ENCODE measurements at regions not wholly inside any gene's neighbourhood (a gene's known extent, or its start where the extent isn't known, plus 50 kb on each side); places are given as distances from the start of the nearest gene placed in this dataset.

DNA sequence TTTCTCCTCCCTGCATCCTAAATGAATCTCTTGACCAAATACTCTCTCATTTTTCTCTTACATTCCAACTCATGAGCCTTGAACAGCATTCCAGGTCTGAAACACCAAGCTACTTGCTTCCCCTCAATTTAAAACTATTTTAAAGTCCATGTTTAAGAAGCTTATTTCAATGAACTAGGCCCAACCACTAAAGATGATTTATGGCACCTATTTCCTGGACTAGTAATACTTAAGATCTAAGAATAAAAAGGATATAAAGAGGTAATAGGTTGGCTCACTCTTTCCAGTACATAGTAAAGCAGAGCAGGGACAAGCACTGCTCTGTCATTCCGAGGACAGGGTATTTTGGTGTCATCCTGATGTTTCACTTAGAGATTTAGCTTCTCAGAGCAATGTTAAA lies 219.3 kb upstream of the TMCO5A start:
- H3K4me1 Mint-ChIP-seq (ENCODE audit: low read depth), result no peaks in the 10 kb centered on the region
- H3K9me3 Mint-ChIP-seq, result peaks cover 2 to 4% of the 10 kb centered on the region in 2 donors
- H3K4me3 Mint-ChIP-seq, result no peak overlapping the region
- no peak for DNase-seq
- no peak overlapping the region for H3K27ac Mint-ChIP-seq
- no peak for ATAC-seq (replicated peaks in 1 of 2)
- no peaks in the 10 kb centered on the region for H3K27me3 Mint-ChIP-seq (ENCODE audit: low read depth)
- H3K36me3 Mint-ChIP-seq (ENCODE audit: insufficient read depth in 2 of 2), result peaks cover 0 to 2% of the 10 kb centered on the region in 2 donors

DNA sequence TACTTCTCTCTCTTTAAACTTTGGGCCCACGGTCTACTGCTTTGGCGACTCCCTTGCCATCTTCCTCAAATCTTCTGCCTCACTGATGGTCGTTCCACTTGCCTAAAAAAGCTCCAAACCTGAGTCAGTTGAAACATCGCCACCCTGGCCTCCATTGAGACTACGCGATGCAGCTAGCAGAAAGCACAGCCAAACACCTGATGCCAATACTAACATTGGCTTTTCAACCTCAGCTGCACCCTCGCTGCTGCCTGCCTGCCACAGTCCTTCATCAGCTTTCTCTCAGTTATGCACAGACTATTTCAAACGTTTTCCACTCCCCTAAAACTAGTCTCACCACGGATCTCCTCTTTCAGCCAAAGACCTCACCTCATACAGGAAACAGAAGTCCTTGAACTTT lies 214.2 kb upstream of the TMCO5A start:
- Mint-ChIP-seq H3K27me3 (ENCODE audit: low read depth) (no peaks in the 10 kb centered on the region), H3K9me3 (no peaks in the 10 kb centered on the region), H3K4me3 (no peak overlapping the region), H3K36me3 (ENCODE audit: insufficient read depth in 2 of 2) (no peaks in the 10 kb centered on the region), H3K4me1 (ENCODE audit: low read depth) (no peaks in the 10 kb centered on the region), H3K27ac (no peak overlapping the region)
- no peak for DNase-seq
- no peak for ATAC-seq (replicated peaks in 1 of 2)

DNA sequence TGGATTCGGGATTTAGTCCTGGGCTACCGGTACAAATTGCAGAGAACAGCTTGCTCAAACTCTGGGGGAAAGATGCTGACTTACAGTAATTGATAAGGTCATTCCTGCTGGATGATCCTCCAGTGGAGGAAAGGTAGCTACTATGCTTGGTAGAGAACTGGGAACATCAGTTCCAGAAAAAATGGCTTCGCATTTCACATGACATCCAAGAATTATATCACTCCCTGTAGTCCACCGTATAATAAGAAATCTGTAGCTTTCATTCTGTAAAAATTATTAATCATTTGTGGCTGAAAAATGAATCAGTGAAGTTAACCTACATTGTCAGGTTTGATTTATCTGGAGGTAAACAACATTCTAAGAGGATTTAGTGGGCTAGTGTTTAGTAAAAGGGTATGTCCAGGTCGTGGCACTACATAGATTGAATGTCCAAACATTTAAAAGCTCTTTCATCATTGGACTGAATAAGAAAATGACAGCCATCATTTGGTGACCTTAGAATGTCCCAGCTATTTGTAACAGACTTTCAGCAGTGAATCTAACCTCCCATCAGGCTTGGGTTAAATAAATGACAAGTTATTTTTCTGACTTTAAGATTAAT lies 203.2 kb upstream of the TMCO5A start:
- no peak overlapping the region for H3K4me3 Mint-ChIP-seq
- no peaks in the 10 kb centered on the region for H3K27me3 Mint-ChIP-seq (ENCODE audit: low read depth)
- no peaks in the 10 kb centered on the region for H3K9me3 Mint-ChIP-seq
- DNase-seq (no peak), ATAC-seq (replicated peaks in 1 of 2) (no peak)
- no peaks in the 10 kb centered on the region for H3K4me1 Mint-ChIP-seq (ENCODE audit: low read depth)
- H3K36me3 Mint-ChIP-seq (ENCODE audit: insufficient read depth in 2 of 2), result no peaks in the 10 kb centered on the region
- no peak overlapping the region for H3K27ac Mint-ChIP-seq

DNA sequence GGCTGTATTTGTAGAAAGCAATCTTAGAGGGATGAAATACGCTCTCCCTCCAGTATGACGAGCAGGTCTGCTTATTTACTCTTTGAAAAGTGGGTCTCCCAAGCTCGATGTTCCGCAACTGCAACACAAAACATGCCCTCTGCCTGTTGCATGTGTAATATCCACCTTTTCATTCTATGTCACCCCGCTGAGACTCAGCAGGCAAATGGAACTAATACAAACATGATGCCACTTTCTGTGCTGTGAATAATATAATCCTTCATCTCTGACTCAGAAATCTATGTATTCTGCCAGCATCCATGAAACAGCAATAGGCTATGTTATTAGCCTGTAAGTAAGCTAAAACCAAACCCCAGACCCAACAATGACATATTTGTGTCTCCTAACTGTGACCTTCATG lies 200.8 kb upstream of the TMCO5A start:
- no peaks in the 10 kb centered on the region for H3K9me3 Mint-ChIP-seq
- no peak for ATAC-seq (replicated peaks in 1 of 2)
- no peaks in the 10 kb centered on the region for H3K27me3 Mint-ChIP-seq (ENCODE audit: low read depth)

DNA sequence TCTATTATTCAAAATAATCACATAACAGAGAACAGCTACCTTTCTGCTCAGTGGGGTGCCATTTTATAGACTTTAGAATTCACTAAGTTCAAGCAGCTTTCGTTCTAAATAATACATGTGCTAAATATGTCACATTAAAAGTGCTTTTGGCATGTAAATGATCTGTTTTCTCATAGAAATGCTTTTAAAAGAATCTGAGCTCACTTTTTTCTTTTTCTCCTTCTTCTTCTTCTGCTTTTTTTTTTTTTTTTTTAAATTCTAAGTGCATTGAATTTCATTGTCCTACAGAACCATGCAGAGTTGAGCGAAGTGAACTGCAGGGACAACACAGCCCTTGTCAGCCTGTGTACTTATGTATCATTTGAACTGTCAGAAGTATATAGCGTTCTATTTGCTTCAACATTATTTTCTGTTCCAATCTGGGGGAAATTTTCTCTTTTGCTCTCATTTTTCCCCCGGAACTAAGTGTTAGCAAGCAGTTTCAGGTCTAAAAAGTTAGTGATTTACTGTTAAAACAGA lies 193.8 kb upstream of the TMCO5A start:
- H3K4me3 Mint-ChIP-seq, result no peak overlapping the region
- H3K27ac Mint-ChIP-seq, result no peak overlapping the region
- H3K27me3 Mint-ChIP-seq (ENCODE audit: low read depth), result no peaks in the 10 kb centered on the region
- DNase-seq (no peak), ATAC-seq (replicated peaks in 1 of 2) (no peak)
- no peaks in the 10 kb centered on the region for H3K4me1 Mint-ChIP-seq (ENCODE audit: low read depth)
- no peaks in the 10 kb centered on the region for H3K36me3 Mint-ChIP-seq (ENCODE audit: insufficient read depth in 2 of 2)
- H3K9me3 Mint-ChIP-seq, result peaks cover 2 to 3% of the 10 kb centered on the region in 2 donors

More for the DNA sequence above, 200.8 kb upstream of the TMCO5A start:
- no peak overlapping the region for H3K4me3 Mint-ChIP-seq
- no peak for DNase-seq
- H3K4me1 Mint-ChIP-seq (ENCODE audit: low read depth), result no peaks in the 10 kb centered on the region
- H3K27ac Mint-ChIP-seq, result no peak overlapping the region
- no peaks in the 10 kb centered on the region for H3K36me3 Mint-ChIP-seq (ENCODE audit: insufficient read depth in 2 of 2)

DNA sequence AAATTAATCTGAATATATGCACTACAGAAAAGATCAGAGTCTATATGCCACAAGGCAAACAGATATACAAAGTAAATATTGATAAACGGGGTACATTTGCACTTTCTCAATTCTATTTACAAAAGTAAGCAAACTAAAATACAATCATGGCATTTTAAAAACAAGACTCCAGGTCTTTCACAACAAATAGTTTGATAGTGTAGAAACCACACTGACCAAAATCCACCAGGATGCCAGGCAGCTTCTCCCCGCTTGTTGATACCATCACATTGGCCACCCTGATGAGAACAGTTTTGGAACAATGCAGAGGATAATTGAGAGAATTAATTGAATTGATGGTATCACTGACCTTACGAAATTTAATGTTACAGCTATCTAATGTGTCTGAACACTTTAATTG lies 190.6 kb upstream of the TMCO5A start:
- Mint-ChIP-seq H3K27ac (no peak overlapping the region), H3K27me3 (ENCODE audit: low read depth) (no peaks in the 10 kb centered on the region), H3K36me3 (ENCODE audit: insufficient read depth in 2 of 2) (no peaks in the 10 kb centered on the region), H3K4me3 (no peak overlapping the region), H3K9me3 (peaks cover 4 to 5% of the 10 kb centered on the region in 2 donors), H3K4me1 (ENCODE audit: low read depth) (no peaks in the 10 kb centered on the region)
- ATAC-seq (replicated peaks in 1 of 2), result no peak
- DNase-seq, result no peak

DNA sequence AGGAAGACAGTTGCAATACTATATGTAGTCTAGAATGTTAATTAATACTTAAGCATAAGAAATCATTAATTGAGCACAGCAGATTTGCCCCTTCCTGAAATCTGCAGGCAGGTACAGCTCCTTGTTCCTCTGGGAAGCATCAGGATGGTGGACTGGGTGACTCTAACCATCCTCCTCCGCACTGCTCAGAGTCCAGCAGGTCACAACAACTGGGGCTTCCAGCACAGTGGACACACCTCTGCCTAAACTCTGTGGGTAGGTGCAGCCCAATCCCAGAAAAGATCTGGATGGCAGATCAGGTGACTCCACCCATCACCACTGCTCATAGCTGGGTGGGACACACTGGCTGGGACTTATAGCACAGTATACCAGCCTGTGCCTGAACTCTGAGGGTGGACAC lies 189.9 kb upstream of the TMCO5A start:
- H3K36me3 Mint-ChIP-seq (ENCODE audit: insufficient read depth in 2 of 2), result no peaks in the 10 kb centered on the region
- no peaks in the 10 kb centered on the region for H3K27me3 Mint-ChIP-seq (ENCODE audit: low read depth)
- H3K9me3 Mint-ChIP-seq, result peaks cover 5 to 7% of the 10 kb centered on the region in 2 donors
- no peak overlapping the region for H3K27ac Mint-ChIP-seq
- DNase-seq (no peak), ATAC-seq (replicated peaks in 1 of 2) (no peak)
- H3K4me1 Mint-ChIP-seq (ENCODE audit: low read depth), result no peaks in the 10 kb centered on the region
- no peak overlapping the region for H3K4me3 Mint-ChIP-seq

DNA sequence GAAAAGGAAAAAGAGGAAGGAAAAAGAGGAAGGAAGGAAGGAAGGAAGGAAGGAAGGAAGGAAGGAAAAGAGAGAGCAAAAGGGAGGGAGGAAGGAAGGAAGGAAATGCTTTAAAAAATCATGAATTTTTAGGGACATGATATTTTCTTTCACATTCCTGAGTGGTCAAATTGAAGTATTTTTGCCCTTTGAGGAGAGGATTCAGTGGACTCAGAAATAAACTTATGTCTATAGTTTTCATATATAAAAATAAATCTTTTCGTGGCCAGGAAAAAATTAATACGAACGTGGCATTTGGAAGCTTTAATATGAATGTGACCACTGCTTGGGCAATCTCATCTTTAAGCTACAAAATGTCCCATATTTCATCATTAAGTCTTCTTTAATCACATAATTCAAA lies 183.0 kb upstream of the TMCO5A start:
- Mint-ChIP-seq H3K4me3 (no peak overlapping the region), H3K36me3 (ENCODE audit: insufficient read depth in 2 of 2) (no peaks in the 10 kb centered on the region), H3K27me3 (ENCODE audit: low read depth) (no peaks in the 10 kb centered on the region), H3K4me1 (ENCODE audit: low read depth) (no peaks in the 10 kb centered on the region), H3K9me3 (peaks cover 2% of the 10 kb centered on the region in 2 donors), H3K27ac (no peak overlapping the region)
- DNase-seq (no peak), ATAC-seq (replicated peaks in 1 of 2) (no peak)

DNA sequence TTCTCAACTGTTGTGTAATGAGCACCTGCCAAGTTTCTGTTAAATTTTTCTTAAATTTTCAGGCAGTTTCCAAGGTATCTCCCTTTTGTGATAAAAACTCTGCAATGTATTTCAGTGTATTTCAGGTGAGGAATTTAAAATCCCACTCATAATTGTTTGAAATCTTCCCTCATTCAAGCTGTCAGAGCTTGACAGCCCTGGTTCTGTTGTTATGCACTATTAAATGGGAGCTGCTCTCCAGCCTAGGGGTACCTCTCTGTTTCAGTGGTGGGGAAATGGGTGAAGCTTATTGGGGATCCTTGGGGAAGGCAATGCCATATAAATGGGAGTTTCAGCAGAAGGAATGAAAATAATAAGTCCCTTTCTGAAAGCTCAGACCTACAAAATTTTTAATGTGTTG lies 178.0 kb upstream of the TMCO5A start:
- H3K9me3 Mint-ChIP-seq, result no peaks in the 10 kb centered on the region
- no peaks in the 10 kb centered on the region for H3K36me3 Mint-ChIP-seq (ENCODE audit: insufficient read depth in 2 of 2)
- H3K4me3 Mint-ChIP-seq, result no peak overlapping the region
- no peaks in the 10 kb centered on the region for H3K27me3 Mint-ChIP-seq (ENCODE audit: low read depth)
- H3K27ac Mint-ChIP-seq, result no peak overlapping the region
- DNase-seq (no peak), ATAC-seq (replicated peaks in 1 of 2) (no peak)
- no peaks in the 10 kb centered on the region for H3K4me1 Mint-ChIP-seq (ENCODE audit: low read depth)

DNA sequence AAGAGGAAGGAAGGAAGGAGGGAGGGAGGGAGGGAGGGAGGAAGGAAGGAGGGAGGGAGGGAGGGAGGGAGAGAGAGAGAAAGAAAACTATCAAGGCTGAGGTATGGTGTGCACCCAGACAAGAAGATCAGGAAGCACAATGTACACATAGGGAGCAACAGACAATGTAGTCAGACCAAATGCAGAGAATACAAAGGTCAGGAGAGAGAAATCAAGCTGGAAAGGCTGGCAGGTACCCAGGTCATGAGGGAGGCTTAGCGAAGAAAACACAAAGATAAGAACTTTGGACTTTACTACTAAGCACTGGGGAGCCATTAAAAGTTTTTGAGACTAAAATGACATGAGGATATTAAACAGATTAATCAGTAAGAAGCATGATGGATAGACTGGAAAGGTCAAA lies 176.0 kb upstream of the TMCO5A start:
- DNase-seq (no peak), ATAC-seq (replicated peaks in 1 of 2) (no peak)
- no peaks in the 10 kb centered on the region for H3K4me1 Mint-ChIP-seq (ENCODE audit: low read depth)
- no peaks in the 10 kb centered on the region for H3K36me3 Mint-ChIP-seq (ENCODE audit: insufficient read depth in 2 of 2)
- H3K27ac Mint-ChIP-seq, result no peak overlapping the region
- H3K4me3 Mint-ChIP-seq, result no peak overlapping the region
- no peaks in the 10 kb centered on the region for H3K27me3 Mint-ChIP-seq (ENCODE audit: low read depth)
- H3K9me3 Mint-ChIP-seq, result no peaks in the 10 kb centered on the region

DNA sequence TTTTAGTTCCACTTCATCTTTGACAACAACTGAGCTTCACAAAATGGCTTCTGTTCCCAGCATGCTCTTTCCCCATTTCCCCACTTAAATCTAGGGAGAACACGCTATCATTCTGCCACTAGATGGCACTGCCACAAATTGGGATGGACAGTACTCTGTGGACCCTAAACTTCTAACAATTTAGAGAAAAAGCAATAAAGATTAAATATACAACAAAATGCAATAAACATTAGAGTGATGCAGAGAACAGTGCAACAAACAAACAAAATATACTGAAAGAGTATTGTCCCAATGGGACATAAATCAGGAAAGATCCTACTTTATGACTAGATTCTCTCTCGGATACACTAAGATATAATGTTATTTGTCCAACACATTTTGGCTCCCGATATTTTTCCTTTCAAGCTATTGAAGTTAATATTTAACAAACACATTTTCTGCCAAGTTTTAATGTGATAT lies 169.7 kb upstream of the TMCO5A start:
- Mint-ChIP-seq H3K27me3 (ENCODE audit: low read depth) (no peaks in the 10 kb centered on the region), H3K4me3 (no peak overlapping the region), H3K9me3 (no peaks in the 10 kb centered on the region), H3K36me3 (ENCODE audit: insufficient read depth in 2 of 2) (no peaks in the 10 kb centered on the region), H3K27ac (peak overlapping the region; percentile 68), H3K4me1 (ENCODE audit: low read depth) (peaks cover 13% of the 10 kb centered on the region)
- ATAC-seq (replicated peaks in 1 of 2) (peak; percentile 50 to 63), DNase-seq (peak; percentile 21 to 23)

DNA sequence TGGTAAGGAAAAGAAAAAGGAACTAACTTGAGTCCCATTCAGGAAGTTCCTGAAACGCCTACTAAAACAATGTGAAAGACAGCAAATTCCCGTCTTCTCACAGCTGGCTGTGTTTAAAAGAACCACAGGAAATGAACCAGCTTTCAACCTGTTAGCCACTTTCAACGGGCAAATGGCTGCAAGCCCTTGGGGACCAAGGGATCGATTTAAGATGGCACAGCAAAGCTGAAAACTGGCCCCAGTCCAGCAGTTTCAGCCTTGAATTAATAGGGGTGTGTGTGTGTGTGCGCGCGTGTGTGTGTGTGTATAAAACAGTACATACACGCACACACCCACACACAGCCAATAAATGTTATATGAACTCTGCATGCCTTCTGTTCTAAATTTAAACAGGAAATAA lies 168.7 kb upstream of the TMCO5A start:
- H3K27ac Mint-ChIP-seq, result no peak overlapping the region
- H3K4me1 Mint-ChIP-seq (ENCODE audit: low read depth), result peaks cover 13% of the 10 kb centered on the region
- DNase-seq (no peak), ATAC-seq (replicated peaks in 1 of 2) (peak in 1 of 2 donors; percentile 30)
- no peaks in the 10 kb centered on the region for H3K9me3 Mint-ChIP-seq
- H3K27me3 Mint-ChIP-seq (ENCODE audit: low read depth), result no peaks in the 10 kb centered on the region
- peak overlapping the region in 1 of 2 donors; percentile 15 for H3K4me3 Mint-ChIP-seq
- no peaks in the 10 kb centered on the region for H3K36me3 Mint-ChIP-seq (ENCODE audit: insufficient read depth in 2 of 2)

DNA sequence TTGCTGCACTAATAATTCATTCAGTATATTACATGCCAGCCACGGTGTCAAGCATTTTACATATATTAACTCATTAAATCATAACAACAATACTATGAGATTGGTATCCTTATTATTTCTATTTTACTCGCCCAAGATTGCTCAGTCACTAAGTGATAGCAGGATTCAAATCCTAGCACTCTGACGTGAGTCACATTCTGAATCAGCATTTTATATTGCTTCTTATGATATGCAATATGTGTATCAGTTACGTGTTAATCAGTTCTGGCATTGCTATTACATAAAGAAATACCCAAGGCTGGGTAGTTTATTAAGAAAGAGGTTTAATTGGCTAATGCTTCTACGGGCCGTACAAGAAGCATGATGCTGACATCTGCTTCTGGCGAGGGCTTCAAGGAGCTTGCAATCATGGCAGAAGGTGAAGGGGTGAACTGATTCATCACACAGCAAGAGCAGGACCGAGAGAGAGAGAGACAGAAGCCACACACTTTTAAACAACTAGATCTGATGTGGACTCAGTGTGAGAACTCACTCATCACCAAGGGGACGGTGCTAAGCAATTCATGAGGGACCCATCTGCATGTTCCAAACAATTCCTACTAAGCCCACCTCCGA lies 166.5 kb upstream of the TMCO5A start:
- H3K36me3 Mint-ChIP-seq (ENCODE audit: insufficient read depth in 2 of 2), result no peaks in the 10 kb centered on the region
- no peaks in the 10 kb centered on the region for H3K27me3 Mint-ChIP-seq (ENCODE audit: low read depth)
- no peak overlapping the region for H3K4me3 Mint-ChIP-seq
- no peak overlapping the region for H3K27ac Mint-ChIP-seq
- DNase-seq (no peak), ATAC-seq (replicated peaks in 1 of 2) (no peak)
- H3K4me1 Mint-ChIP-seq (ENCODE audit: low read depth), result peaks cover 13% of the 10 kb centered on the region
- H3K9me3 Mint-ChIP-seq, result no peaks in the 10 kb centered on the region

DNA sequence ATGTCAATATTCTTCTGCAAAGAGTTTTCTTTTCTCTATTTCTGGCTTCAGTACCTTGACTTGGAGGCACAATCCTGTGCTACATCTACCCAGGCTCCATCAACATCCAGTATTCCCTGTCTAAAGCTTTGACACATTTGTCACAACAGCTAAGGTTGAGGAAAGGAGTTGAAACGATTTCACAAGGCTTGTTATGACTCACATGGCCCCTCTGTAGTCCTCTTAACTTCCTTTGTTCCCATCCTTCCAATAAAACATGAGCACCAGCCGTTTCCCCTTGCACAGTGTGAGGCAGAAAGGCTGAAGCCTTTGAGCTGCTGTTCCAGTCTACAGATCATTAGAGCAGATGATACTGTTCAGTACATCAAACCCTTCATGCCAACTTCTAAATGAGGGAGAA lies 163.0 kb upstream of the TMCO5A start:
- ATAC-seq (replicated peaks in 1 of 2), result no peak
- Mint-ChIP-seq H3K27me3 (ENCODE audit: low read depth) (no peaks in the 10 kb centered on the region), H3K27ac (no peak overlapping the region), H3K36me3 (ENCODE audit: insufficient read depth in 2 of 2) (no peaks in the 10 kb centered on the region), H3K9me3 (no peaks in the 10 kb centered on the region), H3K4me1 (ENCODE audit: low read depth) (no peaks in the 10 kb centered on the region), H3K4me3 (no peak overlapping the region)
- DNase-seq, result no peak
